H1 (cell line): ENCODE measurements at regions not wholly inside any gene's neighbourhood (a gene's known extent, or its start where the extent isn't known, plus 50 kb on each side); places are given as distances from the start of the nearest gene placed in this dataset.

Experiments used
- CTCF ChIA-PET: fragments of 300-600 bp; sonication (Branson Sonifier 250); formaldehyde crosslinking; loops from one replicate; lab custom pipeline; 2021; ENCODE audit not compliant: partially characterized antibody; lab: Charles Lee
- POLR2A ChIA-PET: fragments of 300-600 bp; sonication (Branson Sonifier 250); formaldehyde crosslinking; loops from one replicate; lab custom pipeline; 2021; ENCODE audit warnings: inconsistent platforms; ENCODE audit not compliant: partially characterized antibody; lab: Charles Lee
- DNase-seq, 2 experiments: peaks; one replicate each; pipeline versions ENCODE4 v3.0.0 to v3.0.0-alpha.2; 2010 to 2022; ENCODE audit warnings: low spot score in 2 of 2, low read depth in 1 of 2, mixed read lengths in 1 of 2
- FAIRE-seq: peaks from 2 replicates; lab custom pipeline; 2011; peaks lifted over from hg19 to GRCh38; lab: Jason Lieb, UNC
- H2AFZ ChIP-seq: 2 replicates; pipeline ENCODE4 v1.8.1; 2012; ENCODE audit warnings: low read length, inconsistent platforms
- H2AK5ac ChIP-seq: 2 replicates; pipeline ENCODE4 v1.6.1; 2013; ENCODE audit warnings: low read depth, low read length
- H2BK120ac ChIP-seq: replicated peaks from 2 replicates; pipeline ENCODE3; 2013; ENCODE audit warnings: low read depth, low read length, inconsistent platforms
- H2BK12ac ChIP-seq: 2 replicates; pipeline ENCODE4 v1.6.1; 2013; ENCODE audit warnings: low read depth, low read length
- H2BK15ac ChIP-seq: 2 replicates; pipeline ENCODE4 v1.6.1; 2013; ENCODE audit warnings: low read length
- H2BK20ac ChIP-seq: 2 replicates; pipeline ENCODE4 v1.6.1; 2013; ENCODE audit warnings: low read length
- H2BK5ac ChIP-seq: 2 replicates; pipeline ENCODE4 v1.6.1; 2013; ENCODE audit warnings: low read depth, low read length
- H3K14ac ChIP-seq: 2 replicates; pipeline ENCODE4 v1.6.1; 2013; ENCODE audit warnings: inconsistent platforms; ENCODE audit not compliant: insufficient read length
- H3K18ac ChIP-seq: 2 replicates; pipeline ENCODE4 v1.6.1; 2013; ENCODE audit warnings: low read length; ENCODE audit errors: extremely low read depth
- H3K23ac ChIP-seq: 2 replicates; pipeline ENCODE4 v1.6.1; 2013; ENCODE audit warnings: inconsistent platforms; ENCODE audit not compliant: insufficient read length
- H3K23me2 ChIP-seq: 2 replicates; pipeline ENCODE4 v1.6.1; 2013; ENCODE audit warnings: low read depth, low read length
- H3K27ac ChIP-seq: 2 replicates; pipeline ENCODE4 v1.6.1; 2011; ENCODE audit warnings: low read depth, low read length, inconsistent platforms
- H3K27me3 ChIP-seq, 4 experiments: replicated peaks in 1 of 4; 1 replicate in 1 of 4; 2 replicates in 3 of 4; pipeline versions ENCODE4 v1.6.1 to v1.8.1; 2011 to 2013; ENCODE audit warnings: low read length in 3 of 4, mild to moderate bottlenecking in 3 of 4, inconsistent platforms in 2 of 4, mixed read lengths in 2 of 4, moderate library complexity in 1 of 4; ENCODE audit not compliant: control insufficient read depth in 3 of 4, insufficient read depth in 3 of 4; ENCODE audit errors: extremely low read depth in 1 of 4
- H3K36me3 ChIP-seq, 4 experiments: 2 replicates each; pipeline versions ENCODE4 v1.6.1 to v1.8.1; 2011 to 2013; ENCODE audit warnings: mild to moderate bottlenecking in 4 of 4, low read length in 3 of 4, moderate library complexity in 2 of 4, control low read depth in 1 of 4, inconsistent platforms in 1 of 4; ENCODE audit not compliant: insufficient read depth in 4 of 4, control insufficient read depth in 2 of 4
- H3K4ac ChIP-seq: replicated peaks from 2 replicates; pipeline ENCODE3; 2013; ENCODE audit warnings: low read length, low read depth, mixed read lengths, inconsistent platforms; ENCODE audit not compliant: insufficient read length
- H3K4me1 ChIP-seq, 4 experiments: replicated peaks in 1 of 4; 1 replicate in 1 of 4; 2 replicates in 3 of 4; pipeline versions ENCODE4 v1.6.1 to v1.8.1; 2011 to 2013; ENCODE audit warnings: low read length in 3 of 4, inconsistent platforms in 2 of 4, mixed read lengths in 1 of 4; ENCODE audit not compliant: insufficient read depth in 4 of 4, control insufficient read depth in 3 of 4
- H3K4me2 ChIP-seq, 2 experiments: 2 replicates each; pipeline versions ENCODE4 v1.6.1 to v1.8.1; 2011 to 2013; ENCODE audit warnings: low read depth in 2 of 2, low read length in 2 of 2, control low read depth in 1 of 2, inconsistent platforms in 1 of 2, mild to moderate bottlenecking in 1 of 2; ENCODE audit not compliant: insufficient read depth in 1 of 2
- H3K4me3 ChIP-seq, 4 experiments: fragments of 200-600, 300-600 bp in 1 of 4; sonication (generic), shearing (Covaris generic), sonication (Bioruptor Twin) in 1 of 4; 2 replicates each; pipeline versions ENCODE4 v1.5.1 to v1.8.1; 2011 to 2016; ENCODE audit warnings: low read length in 4 of 4, low read depth in 3 of 4, control low read depth in 2 of 4, inconsistent platforms in 2 of 4, mild to moderate bottlenecking in 2 of 4, mixed read lengths in 1 of 4, moderate library complexity in 1 of 4; ENCODE audit not compliant: insufficient read depth in 2 of 4; ENCODE audit errors: extremely low read depth in 1 of 4
- H3K56ac ChIP-seq: replicated peaks from 2 replicates; pipeline ENCODE3; 2013; ENCODE audit warnings: low read depth, mild to moderate bottlenecking, mixed read lengths, low read length, inconsistent platforms; ENCODE audit not compliant: insufficient read length
- H3K79me1 ChIP-seq: 2 replicates; pipeline ENCODE4 v1.6.1; 2013; ENCODE audit warnings: low read depth, low read length, control low read depth
- H3K79me2 ChIP-seq, 2 experiments: 2 replicates each; pipeline versions ENCODE4 v1.6.1 to v1.8.1; 2012 to 2013; ENCODE audit warnings: low read length in 2 of 2, mild to moderate bottlenecking in 2 of 2, inconsistent platforms in 1 of 2; ENCODE audit not compliant: insufficient read depth in 2 of 2, control insufficient read depth in 1 of 2
- H3K9ac ChIP-seq, 4 experiments: replicated peaks in 1 of 4; 1 replicate in 1 of 4; 2 replicates in 3 of 4; pipeline versions ENCODE4 v1.6.1 to v1.8.1; 2011 to 2013; ENCODE audit warnings: low read depth in 3 of 4, low read length in 3 of 4, control low read depth in 2 of 4, mild to moderate bottlenecking in 2 of 4, moderate library complexity in 2 of 4, inconsistent platforms in 1 of 4; ENCODE audit errors: extremely low read depth in 1 of 4
- H3K9me3 ChIP-seq, 2 experiments: 2 replicates each; pipeline versions ENCODE4 v1.6.1 to v1.8.1; 2012 to 2013; ENCODE audit warnings: mild to moderate bottlenecking in 2 of 2, moderate library complexity in 2 of 2, control low read depth in 1 of 2, inconsistent platforms in 1 of 2, low read depth in 1 of 2, low read length in 1 of 2, mixed read lengths in 1 of 2; ENCODE audit not compliant: insufficient read depth in 2 of 2
- H4K20me1 ChIP-seq, 2 experiments: replicated peaks in 1 of 2; 2 replicates each; pipeline versions ENCODE3 to v1.8.1; 2011 to 2013; ENCODE audit warnings: inconsistent platforms in 2 of 2, low read length in 2 of 2, mild to moderate bottlenecking in 1 of 2; ENCODE audit not compliant: insufficient read depth in 2 of 2, control insufficient read depth in 1 of 2
- H4K5ac ChIP-seq: 2 replicates; pipeline ENCODE4 v1.6.1; 2013; ENCODE audit warnings: low read length, low read depth, mixed read lengths, inconsistent platforms; ENCODE audit not compliant: insufficient read length
- H4K8ac ChIP-seq: 2 replicates; pipeline ENCODE4 v1.8.0; 2013; ENCODE audit warnings: mild to moderate bottlenecking, moderate library complexity, low read length, inconsistent platforms; ENCODE audit not compliant: insufficient read depth; ENCODE audit errors: extremely low read depth
- H4K91ac ChIP-seq: replicated peaks from 2 replicates; pipeline ENCODE3; 2013; ENCODE audit warnings: low read length, mixed read lengths, inconsistent platforms; ENCODE audit not compliant: insufficient read length
- ATF3 ChIP-seq: IDR thresholded peaks from 2 replicates; pipeline ENCODE4 v1.6.1; 2011; ENCODE audit warnings: low read depth, mild to moderate bottlenecking, low read length; ENCODE audit not compliant: insufficient read depth
- CEBPB ChIP-seq: IDR thresholded peaks from 2 replicates; pipeline ENCODE4 v1.6.1; 2012; ENCODE audit warnings: low read depth, low read length
- HDAC6 ChIP-seq: IDR thresholded peaks from one replicate; pipeline ENCODE4 v1.7.1; 2012; ENCODE audit warnings: low read depth, mild to moderate bottlenecking, inconsistent platforms, low read length, moderate library complexity
- JUN ChIP-seq: IDR thresholded peaks from 2 replicates; pipeline ENCODE4 v1.6.1; 2011; ENCODE audit warnings: low read depth, mild to moderate bottlenecking, improper control_type of control experiment, low read length
- KDM1A ChIP-seq: fragments of 200-600, 300-600 bp; sonication (generic); IDR thresholded peaks from 2 replicates; pipeline ENCODE4 v1.7.1; 2016; ENCODE audit warnings: mild to moderate bottlenecking, low read length, borderline replicate concordance
- NANOG ChIP-seq: IDR thresholded peaks from 2 replicates; pipeline ENCODE4 v1.6.1; 2011; ENCODE audit warnings: low read length, low read depth, mild to moderate bottlenecking, inconsistent platforms; ENCODE audit not compliant: insufficient read depth, poor library complexity, severe bottlenecking
- RBBP5 ChIP-seq: IDR thresholded peaks from 2 replicates; pipeline ENCODE4 v1.7.1; 2012; ENCODE audit warnings: low read depth, mild to moderate bottlenecking, inconsistent platforms, low read length, moderate library complexity, borderline replicate concordance
- RFX5 ChIP-seq: IDR thresholded peaks from 2 replicates; pipeline ENCODE4 v1.6.1; 2011; ENCODE audit warnings: low read depth, low read length, improper control_type of control experiment, borderline replicate concordance
- RNF2 ChIP-seq: fragments of 200-900, 300-1000 bp; sonication (generic); IDR thresholded peaks from 2 replicates; pipeline ENCODE4 v1.7.1; 2016; ENCODE audit warnings: borderline replicate concordance, low read depth, mild to moderate bottlenecking, antibody characterized with exemption, low read length; ENCODE audit not compliant: poor library complexity, severe bottlenecking; ENCODE audit errors: missing control alignments
- RXRA ChIP-seq: IDR thresholded peaks from 2 replicates; pipeline ENCODE4 v1.6.1; 2011; ENCODE audit warnings: low read depth, mild to moderate bottlenecking, low read length, moderate library complexity; ENCODE audit not compliant: insufficient read depth
- SIRT6 ChIP-seq: IDR thresholded peaks from one replicate; pipeline ENCODE4 v1.7.1; 2012; ENCODE audit warnings: low read length, inconsistent platforms
- SP2 ChIP-seq: IDR thresholded peaks from 2 replicates; pipeline ENCODE4 v1.6.1; 2012; ENCODE audit warnings: mild to moderate bottlenecking, low read length, inconsistent platforms
- SP4 ChIP-seq: IDR thresholded peaks from 2 replicates; pipeline ENCODE4 v1.6.1; 2012; ENCODE audit warnings: low read length, inconsistent platforms
- TAF7 ChIP-seq: optimal IDR thresholded peaks from 2 replicates; pipeline ENCODE3; 2011; ENCODE audit warnings: low read depth, mild to moderate bottlenecking, inconsistent platforms, low read length, moderate library complexity, borderline replicate concordance
- TBP ChIP-seq: IDR thresholded peaks from 2 replicates; pipeline ENCODE4 v1.6.1; 2011; ENCODE audit warnings: low read depth, low read length, improper control_type of control experiment
- TCF12 ChIP-seq: IDR thresholded peaks from 2 replicates; pipeline ENCODE4 v1.6.1; 2011; ENCODE audit warnings: low read depth, mild to moderate bottlenecking, low read length
- TEAD4 ChIP-seq: IDR thresholded peaks from 2 replicates; pipeline ENCODE4 v1.6.1; 2012; ENCODE audit warnings: low read depth, low read length, inconsistent platforms, mixed read lengths

DNA sequence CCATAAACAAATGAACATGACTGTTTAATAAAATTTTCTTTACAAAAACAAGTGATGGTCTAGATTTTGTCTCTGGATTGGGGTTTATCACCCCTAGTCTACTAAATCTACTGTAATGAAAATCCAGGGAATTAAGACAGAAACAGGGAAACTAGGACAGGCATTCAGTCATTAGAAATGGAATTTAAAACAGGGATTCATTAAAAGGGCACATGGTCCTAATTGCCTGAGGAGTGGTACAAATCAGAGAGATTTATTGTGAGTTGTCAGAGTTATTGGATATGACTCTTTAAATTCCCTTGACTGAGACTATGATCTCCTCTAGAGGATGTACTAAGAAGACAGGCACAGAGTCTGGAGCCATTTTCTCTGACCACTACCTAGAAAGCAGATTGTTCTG, 670.9 kb upstream of the GCFC2 start:
- Histone ChIP-seq H3K4ac (no peak overlapping the region), H4K91ac (no peak overlapping the region), H2BK15ac (no peak overlapping the region), H2BK5ac (no peak overlapping the region), H3K4me2 (no peak overlapping the region)
- FAIRE-seq: no peak
- TF ChIP-seq KDM1A (no peak), RXRA (no peak), TCF12 (no peak), SP2 (no peak), RBBP5 (no peak), SIRT6 (no peak), JUN (no peak), HDAC6 (no peak), TBP (no peak), RFX5 (no peak), NANOG (no peak), ATF3 (no peak), SP4 (no peak), TEAD4 (no peak), RNF2 (no peak), CEBPB (no peak), TAF7 (no peak)
- TF ChIP-seq, all 59 proteins: peak for 0
- DNase-seq: no peak
- Histone ChIP-seq H3K23me2 (no peaks in the 10 kb centered on the region), H2BK20ac (no peak overlapping the region), H3K27ac (no peak overlapping the region), H3K23ac (no peak overlapping the region), H4K20me1 (no peaks in the 10 kb centered on the region), H2AFZ (no peak overlapping the region), H3K36me3 (no peaks in the 10 kb centered on the region), H2BK120ac (no peak overlapping the region), H2AK5ac (no peak overlapping the region), H3K14ac (no peak overlapping the region), H4K8ac (no peak overlapping the region), H2BK12ac (no peak overlapping the region), H3K79me1 (no peaks in the 10 kb centered on the region), H3K27me3 (no peaks in the 10 kb centered on the region), H3K4me1 (no peaks in the 10 kb centered on the region), H3K9me3 (no peaks in the 10 kb centered on the region), H4K5ac (no peak overlapping the region), H3K18ac (no peak overlapping the region), H3K56ac (no peak overlapping the region), H3K4me3 (no peak overlapping the region), H3K79me2 (no peaks in the 10 kb centered on the region), H3K9ac (no peak overlapping the region)
- ChIA-PET CTCF (no interaction called here), POLR2A (no interaction called here)
